MM.1S (cell line): ENCODE measurements at regions not wholly inside any gene's neighbourhood (a gene's known extent, or its start where the extent isn't known, plus 50 kb on each side); places are given as distances from the start of the nearest gene placed in this dataset.
"Not testable (repeated sequence)": the region's sequence is repeated elsewhere in the genome, so short reads cannot be mapped to it uniquely, and the experiment has no call there.

Experiments used
- EZH2phosphoT487 ChIP-seq: fragments of 300-600 bp; sonication (generic); IDR thresholded peaks from 2 replicates; pipeline ENCODE4 v1.6.1; 2018; ENCODE audit warnings: antibody characterized with exemption, low read length
- TF ChIP-seq, protein P1 (sequence below): fragments of 300-600 bp; sonication (generic); IDR thresholded peaks from 2 replicates; pipeline ENCODE4 v1.5.1; 2016; ENCODE audit warnings: antibody characterized with exemption, low read length, mixed read lengths

DNA sequence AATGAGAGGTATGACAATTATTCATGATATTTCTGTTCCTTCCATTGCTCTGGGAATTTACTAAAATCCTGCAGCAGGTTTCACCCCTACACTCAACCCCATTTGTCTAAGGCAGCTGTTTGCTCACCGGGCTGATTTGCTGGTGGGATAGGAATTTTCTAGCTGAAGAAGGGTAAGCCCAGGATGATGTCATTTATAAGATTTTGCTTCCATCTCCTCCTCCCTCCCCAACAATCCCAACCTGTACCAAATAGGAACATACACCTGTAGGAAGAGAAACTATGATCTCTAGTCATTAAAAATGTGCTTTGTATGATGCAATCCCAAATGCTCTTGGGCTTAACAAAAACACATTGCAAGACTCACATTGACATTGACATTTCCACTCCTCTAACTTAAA, 247.2 kb downstream of the BCL2L11 start:
- TF ChIP-seq, protein P1, sequence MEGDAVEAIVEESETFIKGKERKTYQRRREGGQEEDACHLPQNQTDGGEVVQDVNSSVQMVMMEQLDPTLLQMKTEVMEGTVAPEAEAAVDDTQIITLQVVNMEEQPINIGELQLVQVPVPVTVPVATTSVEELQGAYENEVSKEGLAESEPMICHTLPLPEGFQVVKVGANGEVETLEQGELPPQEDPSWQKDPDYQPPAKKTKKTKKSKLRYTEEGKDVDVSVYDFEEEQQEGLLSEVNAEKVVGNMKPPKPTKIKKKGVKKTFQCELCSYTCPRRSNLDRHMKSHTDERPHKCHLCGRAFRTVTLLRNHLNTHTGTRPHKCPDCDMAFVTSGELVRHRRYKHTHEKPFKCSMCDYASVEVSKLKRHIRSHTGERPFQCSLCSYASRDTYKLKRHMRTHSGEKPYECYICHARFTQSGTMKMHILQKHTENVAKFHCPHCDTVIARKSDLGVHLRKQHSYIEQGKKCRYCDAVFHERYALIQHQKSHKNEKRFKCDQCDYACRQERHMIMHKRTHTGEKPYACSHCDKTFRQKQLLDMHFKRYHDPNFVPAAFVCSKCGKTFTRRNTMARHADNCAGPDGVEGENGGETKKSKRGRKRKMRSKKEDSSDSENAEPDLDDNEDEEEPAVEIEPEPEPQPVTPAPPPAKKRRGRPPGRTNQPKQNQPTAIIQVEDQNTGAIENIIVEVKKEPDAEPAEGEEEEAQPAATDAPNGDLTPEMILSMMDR: not testable (repeated sequence)
- not testable (repeated sequence) for TF ChIP-seq EZH2phosphoT487
